RKO (cell line): ENCODE measurements at regions not wholly inside any gene's neighbourhood (a gene's known extent, or its start where the extent isn't known, plus 50 kb on each side); places are given as distances from the start of the nearest gene placed in this dataset.
"Not testable (repeated sequence)": the region's sequence is repeated elsewhere in the genome, so short reads cannot be mapped to it uniquely, and the experiment has no call there.

ENCODE experiments used
- DNase-seq: peaks from one replicate; pipeline ENCODE4 v3.0.0-alpha.2; 2016; ENCODE audit warnings: low spot score

- peak; percentile 7 for DNase-seq
These were observed 105.7 kb downstream of the LCA5 start for GRCh38 chr6:79431537-79431933.

- no peak for DNase-seq
These were observed 106.2 kb downstream of the LCA5 start for GRCh38 chr6:79430913-79431536.

- DNase-seq: no peak
These were observed 109.5 kb downstream of the LCA5 start for GRCh38 chr6:79427721-79428120.

- no peak for DNase-seq
These were observed 110.5 kb downstream of the LCA5 start for GRCh38 chr6:79426625-79427278.

GRCh38 chr6:79425589-79426311 lies 111.5 kb downstream of the LCA5 start:
- no peak for DNase-seq

GRCh38 chr6:79423216-79423615 lies 114.0 kb downstream of the LCA5 start:
- DNase-seq: no peak

GRCh38 chr6:79422666-79423065 lies 114.6 kb downstream of the LCA5 start:
- DNase-seq: no peak

GRCh38 chr6:79421707-79422484 lies 115.3 kb downstream of the LCA5 start:
- DNase-seq: peak; percentile 33

- no peak for DNase-seq
These were observed 116.2 kb downstream of the LCA5 start for GRCh38 chr6:79421001-79421411.

GRCh38 chr6:79420054-79420453 lies 117.2 kb downstream of the LCA5 start:
- no peak for DNase-seq

GRCh38 chr6:79416931-79417330 lies 120.3 kb downstream of the LCA5 start:
- DNase-seq: no peak

GRCh38 chr6:79413562-79414002 lies 123.6 kb downstream of the LCA5 start:
- no peak for DNase-seq

GRCh38 chr6:79410806-79411205 lies 126.4 kb downstream of the LCA5 start:
- DNase-seq: no peak

GRCh38 chr6:79408256-79408974 lies 128.8 kb downstream of the LCA5 start:
- DNase-seq: no peak

- DNase-seq: no peak
These were observed 132.6 kb downstream of the LCA5 start for GRCh38 chr6:79404677-79405076.

- no peak for DNase-seq
These were observed 133.0 kb downstream of the LCA5 start for GRCh38 chr6:79404261-79404660.

- DNase-seq: no peak
These were observed 133.7 kb downstream of the LCA5 start for GRCh38 chr6:79403563-79403962.

- no peak for DNase-seq
These were observed 134.1 kb downstream of the LCA5 start for GRCh38 chr6:79403086-79403485.

- no peak for DNase-seq
These were observed 137.7 kb downstream of the LCA5 start for GRCh38 chr6:79399499-79399898.

GRCh38 chr6:79398617-79399016 lies 138.6 kb downstream of the LCA5 start:
- DNase-seq: not testable (repeated sequence)

- DNase-seq: no peak
These were observed 140.6 kb downstream of the LCA5 start for GRCh38 chr6:79396625-79397024.

- DNase-seq: no peak
These were observed 142.5 kb downstream of the LCA5 start for GRCh38 chr6:79394690-79395089.
